Erythroblast (primary cell): ENCODE measurements at regions not wholly inside any gene's neighbourhood (a gene's known extent, or its start where the extent isn't known, plus 50 kb on each side); places are given as distances from the start of the nearest gene placed in this dataset.

ENCODE experiments used
- GATA1 ChIP-seq: IDR thresholded peaks from 2 replicates; pipeline ENCODE4 v1.6.1; 2011; ENCODE audit warnings: low read depth, mild to moderate bottlenecking, control low read depth, low read length, moderate library complexity
- POLR2A ChIP-seq: IDR thresholded peaks from 2 replicates; pipeline ENCODE4 v1.6.1; 2011; ENCODE audit warnings: mild to moderate bottlenecking, low read length

DNA sequence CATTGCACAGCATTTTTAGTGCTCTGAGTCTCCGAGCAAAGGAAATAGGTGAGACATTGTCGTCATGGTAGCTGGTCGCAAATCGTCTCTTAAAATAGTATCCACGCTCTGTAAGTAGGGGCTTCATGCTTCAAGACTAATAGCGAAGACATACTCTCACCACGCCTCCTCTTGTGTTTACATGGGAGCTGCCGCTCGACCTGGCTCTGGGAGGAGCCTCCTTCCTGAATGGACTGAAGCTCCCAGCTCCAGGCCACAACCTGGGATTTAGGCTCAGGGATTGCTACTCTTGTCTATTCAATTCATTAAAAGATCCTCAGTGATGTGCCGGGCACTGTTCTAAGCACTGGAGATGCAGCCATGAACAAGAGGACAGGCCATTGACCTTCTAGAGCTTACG is 196.1 kb upstream of the GALNT17 start:
- TF ChIP-seq POLR2A (no peak), GATA1 (no peak)
